Activated T-cell treated with anti-CD3 and anti-CD28 coated beads for 4 hours (primary cell): ENCODE measurements at regions not wholly inside any gene's neighbourhood (a gene's known extent, or its start where the extent isn't known, plus 50 kb on each side); places are given as distances from the start of the nearest gene placed in this dataset.

Source experiments
- DNase-seq: peaks from one replicate; pipeline ENCODE4 v3.0.0-alpha.2; 2020

- no peak for DNase-seq
These were observed 215.8 kb downstream of the CTTN start for GRCh38 chr11:70614034-70614681.

GRCh38 chr11:70615036-70615875 is 216.9 kb downstream of the CTTN start:
- no peak for DNase-seq

- no peak for DNase-seq
These were observed 218.0 kb downstream of the CTTN start for GRCh38 chr11:70616317-70616716.

GRCh38 chr11:70616938-70617654 is 218.8 kb downstream of the CTTN start:
- DNase-seq: no peak

DNA sequence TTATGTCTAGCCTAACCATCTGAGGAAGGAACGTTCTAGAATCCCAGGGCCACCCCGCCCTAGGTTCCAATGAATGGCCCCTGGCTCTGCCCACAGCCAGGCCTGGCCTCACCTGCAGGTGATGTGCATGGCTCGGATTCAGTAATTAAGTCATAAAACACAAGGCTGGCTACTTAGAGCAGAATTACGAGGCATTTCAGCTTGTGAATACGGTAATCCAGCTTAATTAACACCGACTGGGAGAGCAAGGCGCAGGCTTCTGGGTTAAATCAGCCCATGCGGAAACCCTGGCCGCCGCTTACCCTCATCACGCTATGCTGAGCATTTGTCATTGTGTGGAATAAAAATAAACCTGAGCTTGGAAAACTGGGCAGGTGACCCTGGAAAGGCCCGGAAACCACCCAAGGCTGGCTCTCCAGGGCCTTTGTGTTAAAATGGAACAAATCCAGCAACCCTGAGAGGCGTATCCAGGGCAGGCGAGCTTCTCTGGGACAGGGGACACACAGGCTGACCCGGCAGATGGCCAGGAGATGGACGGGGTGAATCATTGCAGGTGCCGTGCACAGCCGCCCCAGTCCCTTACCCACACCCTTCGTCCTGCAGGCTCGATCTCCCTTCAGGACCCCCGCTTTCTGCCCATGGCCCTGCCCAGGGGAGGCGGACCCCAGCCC is 220.2 kb downstream of the CTTN start:
- no peak for DNase-seq

DNA sequence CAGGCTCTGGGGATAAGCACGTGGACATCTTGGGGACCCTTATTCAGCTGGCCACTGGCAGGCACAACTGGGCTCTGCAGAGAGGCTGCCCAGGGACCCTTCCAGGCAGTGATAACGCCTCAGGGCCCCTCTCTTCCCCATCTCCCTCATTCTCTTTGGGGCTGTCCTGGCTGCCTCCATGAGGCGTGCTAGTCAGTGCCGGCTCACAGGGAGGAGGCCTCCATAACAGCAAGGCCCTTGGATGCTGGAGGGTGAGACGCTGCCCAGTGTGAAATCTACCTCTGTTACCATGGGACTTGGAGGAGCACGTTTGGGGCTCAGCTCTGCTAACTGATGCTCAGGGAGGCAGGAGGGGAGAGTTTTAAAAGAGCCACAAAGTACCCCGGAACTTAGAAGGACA is 221.3 kb downstream of the CTTN start:
- no peak for DNase-seq

DNA sequence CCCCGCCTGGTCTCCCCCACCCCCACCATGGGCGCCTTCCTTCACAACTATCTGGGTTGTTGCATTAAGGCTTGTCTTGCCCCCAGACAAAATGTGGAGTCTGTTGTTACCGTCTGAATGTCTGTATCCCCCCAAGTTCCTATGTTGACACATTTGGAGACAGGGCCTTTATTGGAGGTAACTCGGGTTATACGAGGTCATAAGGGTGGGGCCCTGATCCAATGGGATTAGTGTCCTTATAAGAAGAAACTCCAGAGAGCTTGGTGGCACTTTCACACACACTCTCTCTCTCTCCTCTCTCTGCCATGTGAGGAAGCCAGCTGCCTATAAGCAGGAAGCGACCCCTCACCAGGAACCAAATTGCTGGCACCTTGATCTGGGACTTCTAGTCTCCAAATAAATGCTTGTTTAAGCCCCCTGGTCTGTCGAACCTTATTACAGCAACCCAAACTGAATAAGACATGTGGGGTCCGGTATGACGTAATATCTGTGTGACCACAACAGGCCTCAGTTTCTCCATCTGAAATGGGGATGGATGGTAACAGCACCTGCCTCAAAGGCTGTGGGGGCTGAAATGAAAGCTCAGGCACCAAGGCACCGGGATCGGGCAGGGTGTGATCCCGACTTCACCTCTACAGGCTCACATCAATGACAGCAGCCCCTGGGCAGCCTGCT is 222.3 kb downstream of the CTTN start:
- DNase-seq: no peak

GRCh38 chr11:70621241-70621640 is 222.9 kb downstream of the CTTN start:
- DNase-seq: no peak

DNA sequence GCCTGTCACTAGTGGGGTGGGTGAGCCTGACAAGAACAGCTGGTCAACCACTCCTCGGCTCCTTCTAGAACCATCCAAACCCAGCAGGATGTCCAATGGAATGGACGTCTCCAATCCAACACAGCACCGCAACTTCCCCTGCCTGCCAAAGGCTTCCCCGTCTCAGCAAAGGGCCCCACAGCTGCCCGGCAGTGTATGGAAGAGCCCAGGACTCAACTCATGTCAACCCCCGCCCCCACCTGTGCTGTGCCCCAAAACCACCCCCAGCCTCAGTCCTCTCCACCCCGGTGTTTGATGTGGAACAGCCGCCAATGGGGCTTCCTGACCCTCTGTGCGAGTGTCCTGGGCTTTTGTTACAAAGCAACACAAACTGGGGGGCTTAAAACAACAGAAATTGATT is 223.8 kb downstream of the CTTN start:
- DNase-seq: no peak

DNA sequence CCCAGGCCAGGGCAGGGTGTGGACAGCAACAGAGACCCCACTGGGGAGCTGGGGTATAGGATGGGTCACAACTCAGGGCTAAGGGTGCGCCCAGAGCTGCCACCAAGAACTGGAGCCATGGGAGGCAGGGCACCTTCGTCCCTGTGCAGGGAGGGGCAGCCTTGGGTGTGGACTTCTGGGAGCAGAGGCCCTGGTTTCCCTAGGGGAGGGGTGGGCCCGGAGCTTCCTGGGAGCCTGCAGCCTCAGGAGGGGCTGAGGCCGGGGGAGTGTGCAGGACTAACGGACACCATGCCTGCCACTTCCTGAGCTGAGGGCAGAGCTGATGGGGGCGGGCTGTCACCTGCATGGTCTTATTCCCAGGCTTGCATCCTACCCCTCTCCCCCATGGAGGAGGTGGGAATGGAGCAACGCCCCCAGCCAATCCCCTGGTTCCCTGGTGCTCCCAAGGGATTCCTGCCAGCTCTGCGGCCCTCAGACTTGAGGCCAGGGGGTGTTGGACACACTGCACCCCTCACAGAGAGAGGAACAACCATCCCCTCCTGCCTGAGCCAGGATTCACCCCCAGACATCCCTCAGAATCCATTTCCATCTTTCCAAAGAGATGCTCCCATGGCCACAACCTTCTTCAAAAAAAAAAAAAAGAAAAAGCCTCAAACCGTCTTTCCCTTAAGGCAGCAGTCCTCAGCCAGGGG is 225.7 kb downstream of the CTTN start:
- no peak for DNase-seq

DNA sequence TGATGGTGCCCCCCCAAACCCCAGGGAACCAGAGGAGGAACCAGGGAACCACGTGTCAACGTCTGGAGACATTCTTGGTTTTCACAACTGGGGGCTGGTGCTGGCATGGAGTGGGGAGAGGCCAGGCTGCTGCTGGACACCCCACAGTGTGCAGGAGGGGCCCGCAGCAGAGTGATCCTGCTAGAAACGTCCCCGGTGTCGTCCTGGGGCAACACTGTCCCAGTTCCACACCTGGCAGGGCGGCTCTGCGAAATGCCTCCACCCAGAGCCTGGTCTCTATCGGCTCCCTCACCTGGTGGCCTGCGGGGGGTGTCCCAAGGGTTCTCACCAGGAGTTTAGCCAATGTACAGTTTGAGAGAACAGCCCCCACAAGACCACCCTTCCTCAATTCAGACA is 226.3 kb downstream of the CTTN start:
- DNase-seq: no peak

DNA sequence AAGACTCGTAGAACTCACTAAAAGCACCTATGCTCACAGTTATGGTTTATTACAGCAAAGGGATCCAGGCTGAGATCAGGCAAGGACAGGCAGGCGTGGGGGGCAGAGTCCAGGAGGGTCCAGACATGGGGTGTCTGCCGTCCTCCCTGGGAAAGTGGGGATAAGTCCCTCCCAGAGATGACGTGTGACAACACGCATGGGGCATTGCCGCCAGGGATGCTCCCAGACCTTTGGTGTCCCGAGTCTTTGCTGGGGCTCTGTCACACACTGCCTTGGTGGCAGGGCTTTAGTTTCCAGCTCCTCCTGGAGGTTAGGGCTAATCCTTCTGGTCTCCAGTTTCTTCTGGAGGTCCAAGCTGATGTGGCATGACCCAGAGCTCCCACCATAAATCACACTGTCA is 226.7 kb downstream of the CTTN start:
- DNase-seq: no peak

DNA sequence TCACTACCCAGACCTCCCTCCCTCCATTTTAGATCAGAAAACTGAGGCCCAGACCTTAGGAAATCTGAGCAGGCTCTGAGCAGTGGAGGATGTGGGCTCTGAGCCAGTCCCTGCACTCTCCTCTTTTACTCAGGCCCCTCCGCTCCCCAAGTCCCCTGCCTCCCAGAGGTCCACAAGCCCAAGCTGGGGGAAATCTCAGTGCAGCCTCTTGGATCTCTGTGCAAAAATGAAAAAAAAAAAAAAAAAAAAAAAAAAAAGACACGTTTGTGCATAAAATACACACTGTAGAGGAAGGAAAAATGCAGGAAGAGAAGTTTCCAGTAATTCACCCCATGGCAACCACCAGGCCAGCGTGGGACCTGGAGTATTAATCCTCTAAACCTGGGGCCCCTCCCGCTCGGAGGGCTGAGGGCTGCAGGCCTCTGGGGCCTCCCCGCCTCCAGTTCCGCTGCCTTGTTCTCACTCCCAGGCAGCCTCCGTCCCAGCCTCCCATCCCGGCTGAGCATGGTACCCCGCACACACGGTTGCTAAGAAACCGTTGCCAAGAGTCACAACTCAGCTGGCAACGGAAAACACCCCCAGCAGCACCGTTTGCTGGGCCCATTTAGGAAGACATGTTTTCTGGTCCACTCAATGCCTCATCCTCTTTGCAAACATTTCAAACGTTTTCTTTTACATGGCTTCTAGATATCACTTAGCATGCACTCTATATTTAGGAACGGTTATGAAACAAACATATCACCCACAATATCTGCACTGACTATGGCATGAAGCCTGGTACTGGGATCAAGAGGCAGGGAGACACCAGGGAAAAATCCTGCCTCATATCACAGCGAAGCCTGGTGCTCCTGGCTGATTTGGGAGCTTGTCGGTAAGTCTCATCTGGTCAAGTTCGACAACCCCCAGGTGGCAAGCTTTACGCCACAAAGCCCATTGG is 227.5 kb downstream of the CTTN start:
- DNase-seq: no peak

- no peak for DNase-seq
These were observed 228.9 kb downstream of the CTTN start for GRCh38 chr11:70627219-70627618.

DNA sequence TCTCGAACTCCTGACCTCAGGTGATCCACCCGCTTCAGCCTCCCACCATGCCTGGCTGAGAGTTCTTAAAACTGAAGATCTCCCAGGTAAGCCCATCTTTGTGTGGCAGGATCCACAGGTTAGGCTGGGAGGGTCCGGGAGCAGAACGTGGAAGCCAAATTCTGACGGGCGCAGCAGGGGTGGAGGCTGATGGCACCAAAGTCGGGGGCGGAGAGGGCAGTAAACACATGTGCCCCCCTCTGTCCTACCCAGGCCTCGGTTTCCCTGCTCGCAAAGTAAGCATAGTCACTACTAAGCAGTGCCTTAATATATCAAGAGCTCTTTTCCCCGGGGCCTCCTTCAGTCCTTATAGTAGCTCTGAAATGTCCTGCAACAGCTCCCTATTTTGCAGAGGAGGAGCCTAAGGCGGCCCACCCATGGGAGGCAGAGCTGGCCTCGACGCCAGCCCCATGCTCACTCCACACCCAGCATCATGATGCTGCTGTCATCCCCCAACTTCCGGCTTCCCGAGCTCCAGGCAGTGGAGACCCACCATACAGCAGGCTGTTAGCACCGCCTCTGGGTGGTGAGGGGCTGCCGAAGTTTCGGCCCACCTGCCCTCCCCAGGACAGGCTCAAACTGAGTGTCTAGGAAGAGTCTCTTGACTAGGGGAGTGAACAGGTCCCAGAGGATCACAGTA is 230.0 kb downstream of the CTTN start:
- DNase-seq: no peak

DNA sequence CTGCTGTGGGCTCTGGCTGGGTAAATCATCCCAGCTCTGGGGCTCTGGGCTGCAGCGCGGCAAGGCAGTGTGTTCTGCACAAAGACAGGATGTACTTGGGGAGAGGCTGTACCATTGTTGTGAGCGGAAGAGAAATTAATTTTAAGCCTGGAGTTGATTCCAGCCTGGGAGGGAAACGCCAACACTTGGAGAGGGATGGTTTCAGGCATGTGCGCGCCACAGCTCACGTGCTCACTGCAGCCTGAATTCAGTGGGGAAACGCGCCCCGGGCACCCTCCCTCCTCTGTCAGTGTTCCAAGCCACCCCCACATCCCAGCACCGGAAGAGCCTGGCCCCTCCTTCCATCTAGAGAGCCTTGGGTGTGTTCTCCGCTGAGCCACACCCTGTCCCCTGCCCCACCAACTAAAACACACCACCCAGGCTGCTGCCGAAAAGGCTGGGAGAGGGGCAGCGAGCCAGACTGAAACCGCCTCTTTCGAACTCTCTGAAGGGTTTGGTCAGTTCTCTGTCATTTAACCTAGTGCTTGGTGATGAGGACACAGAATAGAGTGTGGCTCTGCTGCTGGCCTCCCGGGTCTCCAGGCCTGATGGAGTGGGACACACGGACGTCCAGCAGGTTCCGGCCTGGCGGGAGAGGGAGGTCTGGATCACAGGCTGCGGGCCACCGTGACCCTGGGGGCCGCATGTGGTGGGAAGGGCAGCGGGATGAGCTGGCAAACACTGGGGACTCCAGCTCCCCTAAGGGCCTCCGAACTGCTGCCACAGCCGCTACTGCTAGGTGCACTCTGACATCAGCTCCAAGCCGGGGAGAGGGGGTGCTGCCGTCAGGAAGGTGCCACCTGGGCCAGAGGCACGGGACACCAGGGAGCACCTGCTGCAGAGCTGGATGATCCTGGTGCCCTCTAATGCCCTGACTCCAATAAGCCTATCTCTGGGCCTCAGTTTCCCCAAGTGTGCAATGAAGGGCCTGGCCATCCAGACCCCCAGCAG is 230.8 kb downstream of the CTTN start:
- no peak for DNase-seq

DNA sequence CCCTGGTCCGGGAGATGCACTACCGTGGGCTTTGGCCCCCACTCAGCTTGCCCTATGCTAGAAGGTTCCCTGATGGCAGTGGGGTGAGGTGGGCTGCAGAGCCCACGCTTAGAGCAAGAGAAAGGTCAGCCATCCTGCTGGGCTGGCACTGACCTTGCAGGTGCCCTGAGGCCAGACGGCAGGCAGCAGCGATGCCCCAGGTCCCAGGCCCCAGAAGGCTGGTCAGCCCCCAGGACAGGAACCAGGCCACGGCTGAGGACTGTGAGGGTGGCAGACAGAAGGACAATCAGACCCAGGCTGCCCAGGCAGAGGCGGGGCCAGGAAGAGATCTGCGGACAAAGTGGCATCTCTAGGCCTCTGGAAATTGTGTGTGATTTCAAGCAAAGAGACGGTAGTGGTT is 231.7 kb downstream of the CTTN start:
- no peak for DNase-seq

DNA sequence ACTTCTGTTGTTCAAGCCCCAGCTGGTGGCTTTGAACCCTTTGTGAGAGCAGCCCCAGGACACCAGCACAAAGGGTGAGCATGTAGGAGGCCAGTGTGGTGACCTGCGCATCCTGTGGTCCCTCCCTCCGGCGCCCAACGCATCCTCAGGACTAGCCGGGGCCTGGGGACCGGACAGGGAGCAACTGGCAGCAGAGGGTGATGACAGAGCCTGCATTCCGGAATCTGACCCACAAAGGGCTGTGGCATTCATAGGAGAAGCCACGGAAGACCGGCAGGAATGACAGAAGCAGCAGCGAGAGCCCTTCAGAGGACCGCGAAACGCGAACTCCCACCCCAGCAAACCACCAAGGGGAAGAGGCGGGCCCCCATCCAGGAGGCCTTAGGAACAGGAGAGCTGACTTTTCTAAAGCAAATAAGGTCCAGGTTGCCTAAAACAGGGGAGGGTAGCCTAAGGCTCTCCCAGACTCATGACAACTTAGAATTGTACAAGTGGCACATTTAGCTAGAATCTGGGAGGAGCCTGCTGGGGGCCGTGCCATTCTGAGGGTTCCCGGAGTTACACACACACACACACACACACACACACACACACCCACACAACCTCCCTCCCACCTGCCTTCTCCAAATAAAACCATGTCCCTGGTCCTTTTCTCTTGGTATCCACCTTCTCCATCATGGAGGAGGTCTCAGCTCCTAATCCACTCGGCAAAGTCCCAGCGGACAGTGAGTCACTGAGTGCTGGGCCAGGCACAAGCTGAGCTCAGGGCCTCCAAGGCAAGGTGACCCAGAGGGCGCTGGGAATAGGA is 232.7 kb downstream of the CTTN start:
- DNase-seq: no peak
